OCI-LY3 (cell line): ENCODE measurements at regions not wholly inside any gene's neighbourhood (a gene's known extent, or its start where the extent isn't known, plus 50 kb on each side); places are given as distances from the start of the nearest gene placed in this dataset.

Experiments
- H2AFZ ChIP-seq: fragments of 200-600, 300-600 bp; shearing (Covaris generic); 2 replicates; pipeline ENCODE4 v1.6.0; 2014; ENCODE audit warnings: antibody characterized with exemption, low read depth, low read length
- H3K27ac ChIP-seq: fragments of 200-600, 300-600 bp; sonication (generic); 2 replicates; pipeline ENCODE4 v1.5.1; 2014; ENCODE audit warnings: mild to moderate bottlenecking, low read length, moderate library complexity, mixed read lengths
- H3K27me3 ChIP-seq: fragments of 200-600, 300-600 bp; sonication (generic); 2 replicates; pipeline ENCODE4 v1.6.1; 2014; ENCODE audit warnings: low read depth, low read length, mixed read lengths
- H3K36me3 ChIP-seq: fragments of 200-600, 300-600 bp; sonication (generic); replicated peaks from 2 replicates; pipeline ENCODE3; 2014; ENCODE audit warnings: low read depth, low read length, mixed read lengths
- H3K4me1 ChIP-seq: fragments of 300-600, 200-600 bp; sonication (generic); 2 replicates; pipeline ENCODE4 v1.6.1; 2014; ENCODE audit warnings: low read length, mixed read lengths
- H3K4me2 ChIP-seq: fragments of 200-600, 300-600 bp; sonication (generic); 2 replicates; pipeline ENCODE4 v1.6.1; 2014; ENCODE audit warnings: low read length, mixed read lengths
- H3K4me3 ChIP-seq: fragments of 300-600, 200-600 bp; sonication (generic); 2 replicates; pipeline ENCODE4 v1.5.1; 2014; ENCODE audit warnings: antibody characterized with exemption, mild to moderate bottlenecking, low read length, moderate library complexity
- H3K79me2 ChIP-seq: fragments of 300-600, 200-600 bp; shearing (Covaris generic); 2 replicates; pipeline ENCODE4 v1.6.1; 2014; ENCODE audit warnings: mild to moderate bottlenecking, low read length, mixed read lengths
- H3K9ac ChIP-seq: fragments of 300-600, 200-600 bp; shearing (Covaris generic); 2 replicates; pipeline ENCODE4 v1.6.0; 2014; ENCODE audit warnings: mild to moderate bottlenecking, low read length, moderate library complexity
- H3K9me3 ChIP-seq: fragments of 200-600, 300-600 bp; shearing (Covaris generic); 2 replicates; pipeline ENCODE4 v1.6.1; 2014; ENCODE audit warnings: low read length, mixed read lengths; ENCODE audit not compliant: insufficient read depth
- H4K20me1 ChIP-seq: fragments of 200-600, 300-600 bp; sonication (generic); 2 replicates; pipeline ENCODE4 v1.6.1; 2016; ENCODE audit warnings: low read length, mixed read lengths; ENCODE audit not compliant: insufficient read depth
- EZH2phosphoT487 ChIP-seq: fragments of 200-600 bp; shearing (Covaris generic); IDR thresholded peaks from 2 replicates; pipeline ENCODE4 v1.6.1; 2018; ENCODE audit warnings: antibody characterized with exemption, mixed run types, low read depth
- TF ChIP-seq, protein P1 (sequence below): fragments of 200-600, 300-600 bp; sonication (generic); IDR thresholded peaks from 2 replicates; pipeline ENCODE4 v1.5.1; 2014; ENCODE audit warnings: antibody characterized with exemption, low read length, low read depth

- H3K36me3 ChIP-seq: no peaks in the 10 kb centered on the region
- no peak overlapping the region for H3K4me2 ChIP-seq
- no peak overlapping the region for H3K27ac ChIP-seq
- no peak overlapping the region for H3K4me3 ChIP-seq
- no peaks in the 10 kb centered on the region for H4K20me1 ChIP-seq
- no peaks in the 10 kb centered on the region for H3K79me2 ChIP-seq
- no peaks in the 10 kb centered on the region for H3K27me3 ChIP-seq
- no peak for TF ChIP-seq EZH2phosphoT487
- TF ChIP-seq, protein P1, sequence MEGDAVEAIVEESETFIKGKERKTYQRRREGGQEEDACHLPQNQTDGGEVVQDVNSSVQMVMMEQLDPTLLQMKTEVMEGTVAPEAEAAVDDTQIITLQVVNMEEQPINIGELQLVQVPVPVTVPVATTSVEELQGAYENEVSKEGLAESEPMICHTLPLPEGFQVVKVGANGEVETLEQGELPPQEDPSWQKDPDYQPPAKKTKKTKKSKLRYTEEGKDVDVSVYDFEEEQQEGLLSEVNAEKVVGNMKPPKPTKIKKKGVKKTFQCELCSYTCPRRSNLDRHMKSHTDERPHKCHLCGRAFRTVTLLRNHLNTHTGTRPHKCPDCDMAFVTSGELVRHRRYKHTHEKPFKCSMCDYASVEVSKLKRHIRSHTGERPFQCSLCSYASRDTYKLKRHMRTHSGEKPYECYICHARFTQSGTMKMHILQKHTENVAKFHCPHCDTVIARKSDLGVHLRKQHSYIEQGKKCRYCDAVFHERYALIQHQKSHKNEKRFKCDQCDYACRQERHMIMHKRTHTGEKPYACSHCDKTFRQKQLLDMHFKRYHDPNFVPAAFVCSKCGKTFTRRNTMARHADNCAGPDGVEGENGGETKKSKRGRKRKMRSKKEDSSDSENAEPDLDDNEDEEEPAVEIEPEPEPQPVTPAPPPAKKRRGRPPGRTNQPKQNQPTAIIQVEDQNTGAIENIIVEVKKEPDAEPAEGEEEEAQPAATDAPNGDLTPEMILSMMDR: no peak
- no peaks in the 10 kb centered on the region for H3K9me3 ChIP-seq
- no peak overlapping the region for H3K9ac ChIP-seq
- H3K4me1 ChIP-seq: peaks cover under 1% of the 10 kb centered on the region; the same call in 1 of the 2 replicates
- H2AFZ ChIP-seq: no peak overlapping the region
These were observed 86.9 kb downstream of the PXDC1 start for GRCh38 chr6:3664625-3665041.

DNA sequence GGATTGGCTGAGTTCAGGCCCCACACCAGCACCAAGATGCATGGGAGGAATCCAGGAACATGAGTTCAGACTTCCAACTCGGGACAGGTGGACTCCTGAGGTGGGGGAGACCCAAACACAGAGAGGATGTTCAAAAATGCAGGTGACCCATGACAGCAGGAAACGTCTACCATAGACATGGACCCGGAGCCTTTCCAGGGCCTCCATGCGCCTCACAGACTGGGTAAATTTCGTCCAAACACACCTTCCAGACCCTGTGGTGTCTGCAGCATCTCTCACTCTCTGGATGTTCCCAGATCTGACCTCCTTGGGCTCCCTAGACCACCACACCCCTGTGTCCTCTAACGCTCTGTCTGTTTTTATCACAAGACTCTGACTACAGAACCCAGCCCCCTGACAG, 87.7 kb downstream of the PXDC1 start:
- Histone ChIP-seq H3K36me3 (no peaks in the 10 kb centered on the region), H3K79me2 (no peaks in the 10 kb centered on the region), H3K27me3 (no peaks in the 10 kb centered on the region), H3K27ac (no peak overlapping the region), H3K9me3 (no peaks in the 10 kb centered on the region), H3K9ac (no peak overlapping the region), H3K4me1 (no peaks in the 10 kb centered on the region), H3K4me3 (no peak overlapping the region), H3K4me2 (no peak overlapping the region), H4K20me1 (no peaks in the 10 kb centered on the region), H2AFZ (no peak overlapping the region)
- TF ChIP-seq, protein P1: no peak
- TF ChIP-seq EZH2phosphoT487: no peak

DNA sequence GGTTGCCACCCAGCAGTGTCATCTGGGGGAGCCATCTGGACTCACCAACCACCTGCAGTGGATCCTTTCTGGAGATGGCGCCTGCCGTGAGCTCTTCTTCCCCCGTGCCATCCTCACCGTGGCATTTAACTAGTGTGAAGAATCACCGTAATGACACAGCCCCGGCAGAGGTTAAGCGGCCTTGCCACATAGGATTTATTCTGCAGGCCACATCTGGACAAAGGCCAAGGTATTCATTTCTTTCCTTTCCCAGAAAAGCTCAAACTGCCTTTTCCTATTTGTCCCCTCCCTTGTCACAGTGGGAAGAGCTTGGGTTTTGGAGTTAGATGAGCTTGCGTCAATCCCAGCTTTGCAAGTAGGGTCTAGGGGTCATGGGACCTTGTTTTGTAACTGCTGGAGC, 88.4 kb downstream of the PXDC1 start:
- TF ChIP-seq, protein P1: no peak
- no peak for TF ChIP-seq EZH2phosphoT487
- Histone ChIP-seq H3K9ac (no peak overlapping the region), H3K79me2 (no peaks in the 10 kb centered on the region), H2AFZ (no peak overlapping the region), H3K4me3 (no peak overlapping the region), H3K4me1 (no peaks in the 10 kb centered on the region), H3K27ac (no peak overlapping the region), H3K27me3 (no peaks in the 10 kb centered on the region), H3K9me3 (no peaks in the 10 kb centered on the region), H3K36me3 (no peaks in the 10 kb centered on the region), H4K20me1 (no peaks in the 10 kb centered on the region), H3K4me2 (no peak overlapping the region)

GRCh38 chr6:3661390-3661789, 90.1 kb downstream of the PXDC1 start:
- Histone ChIP-seq H3K4me1 (no peaks in the 10 kb centered on the region), H4K20me1 (no peaks in the 10 kb centered on the region), H3K27me3 (no peaks in the 10 kb centered on the region), H3K4me2 (no peak overlapping the region), H3K9me3 (no peaks in the 10 kb centered on the region), H3K9ac (no peak overlapping the region), H3K27ac (no peak overlapping the region), H3K79me2 (no peaks in the 10 kb centered on the region), H3K4me3 (no peak overlapping the region), H2AFZ (no peak overlapping the region), H3K36me3 (no peaks in the 10 kb centered on the region)
- TF ChIP-seq, protein P1: no peak
- no peak for TF ChIP-seq EZH2phosphoT487
